K562 (cell line): ENCODE measurements at regions not wholly inside any gene's neighbourhood (a gene's known extent, or its start where the extent isn't known, plus 50 kb on each side); places are given as distances from the start of the nearest gene placed in this dataset.

Experiments used
- FOXA3 ChIP-seq, 2 experiments: fragments of 450-650 bp in 1 of 2; sonication (generic) in 1 of 2; formaldehyde crosslinking; IDR thresholded peaks in 1 of 2; conservative IDR thresholded peaks in 1 of 2; 2 replicates each; pipeline versions ENCODE4 v1.4.0 to v1.8.0; 2020 to 2022; ENCODE audit warnings: mild to moderate bottlenecking in 2 of 2, missing genetic modification reagents in 1 of 2
- FUS ChIP-seq: fragments of 200-400 bp; formaldehyde crosslinking; optimal IDR thresholded peaks from 2 replicates; pipeline ENCODE3; 2017; ENCODE audit warnings: low read depth, low read length
- MTA3 ChIP-seq: fragments of 450-650 bp; formaldehyde crosslinking; IDR thresholded peaks from 2 replicates; pipeline ENCODE4 v1.6.1; 2017; ENCODE audit warnings: mild to moderate bottlenecking, borderline replicate concordance
- NFE2L1 ChIP-seq: fragments of 450-650 bp; IDR thresholded peaks from 2 replicates; pipeline ENCODE4 v1.6.1; 2016; ENCODE audit warnings: missing genetic modification characterization, low read depth, mild to moderate bottlenecking, missing compliant biosample characterization, moderate library complexity, borderline replicate concordance
- RBBP5 ChIP-seq: fragments of 200-600 bp; sonication (generic); IDR thresholded peaks from 2 replicates; pipeline ENCODE4 v1.6.1; 2012; ENCODE audit warnings: borderline replicate concordance, mild to moderate bottlenecking, low read length, control low read depth, inconsistent platforms; ENCODE audit not compliant: insufficient read depth, poor library complexity, severe bottlenecking
- RERE ChIP-seq: sonication (generic); formaldehyde crosslinking; IDR thresholded peaks from 2 replicates; pipeline ENCODE4 v1.8.0; 2023; ENCODE audit warnings: missing genetic modification reagents, mild to moderate bottlenecking, borderline replicate concordance
- SIX5 ChIP-seq, 2 experiments: IDR thresholded peaks; 2 replicates each; pipeline ENCODE4 v1.6.1; 2011; ENCODE audit warnings: low read length in 2 of 2, borderline replicate concordance in 1 of 2, low read depth in 1 of 2, mild to moderate bottlenecking in 1 of 2, moderate library complexity in 1 of 2; ENCODE audit not compliant: insufficient read depth in 1 of 2
- XRCC5 ChIP-seq: fragments of 200-400 bp; formaldehyde crosslinking; IDR thresholded peaks from 2 replicates; pipeline ENCODE4 v1.6.1; 2017; ENCODE audit warnings: low read depth, mild to moderate bottlenecking, low read length

- TF ChIP-seq RERE (CRISPR knock-in tag) (no peak), SIX5 (IDR thresholded peaks at IDR 0.05; ENCODE audit: borderline replicate concordance in 1 of 2, insufficient read depth in 1 of 2, low read depth in 1 of 2, low read length in 2 of 2) (no peak), MTA3 (no peak), XRCC5 (no peak), NFE2L1 (tag) (no peak), RBBP5 (no peak), FOXA3 (CRISPR knock-in tag; conservative IDR thresholded peaks at IDR 0.05 in 1 of 2, IDR thresholded peaks at IDR 0.05 in 1 of 2) (no peak), FUS (no peak)
These were observed 505.9 kb upstream of the CCNG1 start (continued) for GRCh38 chr5:162931501-162931900.
